ENCODE measurements at regions not wholly inside any gene's neighbourhood (a gene's known extent, or its start where the extent isn't known, plus 50 kb on each side); places are given as distances from the start of the nearest gene placed in this dataset.

GRCh38 chr9:87006956-87007355, 59.6 kb upstream of the GAS1 start:
- no peak overlapping the region for H4K8ac ChIP-seq (ENCODE audit: low read depth, low read length)
- H3K14ac ChIP-seq (ENCODE audit: low read length) = no peak overlapping the region
- no peaks in the 10 kb centered on the region for H3K9me3 ChIP-seq (replicated peaks in 1 of 2; ENCODE audit: control insufficient read depth in 2 of 2, insufficient read depth in 1 of 2, low read depth in 1 of 2, low read length in 2 of 2)
- no peak overlapping the region for H3K4me3 ChIP-seq (ENCODE audit: low read length in 2 of 2)
- H3K27ac ChIP-seq (replicated peaks; ENCODE audit: low read length) = no peak overlapping the region
- H3K4ac ChIP-seq (ENCODE audit: low read length) = no peak overlapping the region
- WGBS, 2 donors (ENCODE audit: extremely low coverage in 2 of 2, insufficient read length in 2 of 2, insufficient replicate concordance in 1 of 2) = no CpG with 5 or more reads among the region's 4 CpGs
- no peaks in the 10 kb centered on the region for H3K27me3 ChIP-seq (ENCODE audit: control insufficient read depth in 3 of 3, insufficient read depth in 3 of 3, low read depth in 1 of 3, low read length in 3 of 3)
- H2BK15ac ChIP-seq (ENCODE audit: low read length) = no peak overlapping the region
- peaks cover 0 to 2% of the 10 kb centered on the region in 2 donors for H3K4me1 ChIP-seq (ENCODE audit: control insufficient read depth in 2 of 2, insufficient read depth in 1 of 2, low read depth in 1 of 2, low read length in 2 of 2)
- no peak overlapping the region for H2AK5ac ChIP-seq (ENCODE audit: low read depth, low read length)
- H3K23ac ChIP-seq (ENCODE audit: low read depth, low read length, poor library complexity) = no peak overlapping the region
- H3K9ac ChIP-seq (ENCODE audit: low read depth, low read length, poor library complexity) = no peak overlapping the region
- no peak overlapping the region for H3K18ac ChIP-seq (ENCODE audit: low read length)
- no peak overlapping the region for H2BK12ac ChIP-seq (ENCODE audit: low read length)
- H4K91ac ChIP-seq (ENCODE audit: low read depth, low read length, poor library complexity) = no peak overlapping the region
- H2BK5ac ChIP-seq (ENCODE audit: low read length) = no peak overlapping the region
- H2BK120ac ChIP-seq (ENCODE audit: low read depth, low read length) = no peak overlapping the region
- no peak for DNase-seq (ENCODE audit: low spot score)
- no peaks in the 10 kb centered on the region for H3K36me3 ChIP-seq (replicated peaks in 1 of 2; ENCODE audit: control insufficient read depth in 2 of 2, insufficient read depth in 2 of 2, low read length in 2 of 2)
- H3K79me1 ChIP-seq (ENCODE audit: low read depth, low read length) = no peaks in the 10 kb centered on the region
- no peak overlapping the region for H2AFZ ChIP-seq (ENCODE audit: low read length)
- no peak overlapping the region for H3K4me2 ChIP-seq (ENCODE audit: insufficient read depth, low read length, poor library complexity, severe bottlenecking)

- Histone ChIP-seq H3K79me1 (ENCODE audit: low read depth, low read length) (no peaks in the 10 kb centered on the region), H2AFZ (ENCODE audit: low read length) (no peak overlapping the region), H3K4ac (ENCODE audit: low read length) (no peak overlapping the region), H3K4me1 (ENCODE audit: control insufficient read depth in 2 of 2, insufficient read depth in 1 of 2, low read depth in 1 of 2, low read length in 2 of 2) (peaks cover 0 to 2% of the 10 kb centered on the region in 2 donors), H3K4me2 (ENCODE audit: insufficient read depth, low read length, poor library complexity, severe bottlenecking) (no peak overlapping the region), H2BK15ac (ENCODE audit: low read length) (no peak overlapping the region), H2AK5ac (ENCODE audit: low read depth, low read length) (no peak overlapping the region), H2BK5ac (ENCODE audit: low read length) (no peak overlapping the region), H4K8ac (ENCODE audit: low read depth, low read length) (no peak overlapping the region), H3K36me3 (replicated peaks in 1 of 2; ENCODE audit: control insufficient read depth in 2 of 2, insufficient read depth in 2 of 2, low read length in 2 of 2) (no peaks in the 10 kb centered on the region), H2BK120ac (ENCODE audit: low read depth, low read length) (no peak overlapping the region), H3K4me3 (ENCODE audit: low read length in 2 of 2) (no peak overlapping the region), H3K9me3 (replicated peaks in 1 of 2; ENCODE audit: control insufficient read depth in 2 of 2, insufficient read depth in 1 of 2, low read depth in 1 of 2, low read length in 2 of 2) (no peaks in the 10 kb centered on the region), H3K9ac (ENCODE audit: low read depth, low read length, poor library complexity) (no peak overlapping the region), H3K27ac (replicated peaks; ENCODE audit: low read length) (no peak overlapping the region), H3K23ac (ENCODE audit: low read depth, low read length, poor library complexity) (no peak overlapping the region), H2BK12ac (ENCODE audit: low read length) (no peak overlapping the region), H3K27me3 (ENCODE audit: control insufficient read depth in 3 of 3, insufficient read depth in 3 of 3, low read depth in 1 of 3, low read length in 3 of 3) (no peaks in the 10 kb centered on the region), H4K91ac (ENCODE audit: low read depth, low read length, poor library complexity) (no peak overlapping the region), H3K18ac (ENCODE audit: low read length) (no peak overlapping the region), H3K14ac (ENCODE audit: low read length) (no peak overlapping the region)
- DNase-seq (ENCODE audit: low spot score) = no peak
- WGBS, 2 donors (ENCODE audit: extremely low coverage in 2 of 2, insufficient read length in 2 of 2, insufficient replicate concordance in 1 of 2) = no CpG with 5 or more reads among the region's 4 CpGs
Observed at GRCh38 chr9:87007711-87008366, 60.5 kb upstream of the GAS1 start.

GRCh38 chr9:87008667-87009066, 61.4 kb upstream of the GAS1 start:
- Histone ChIP-seq H3K36me3 (replicated peaks in 1 of 2; ENCODE audit: control insufficient read depth in 2 of 2, insufficient read depth in 2 of 2, low read length in 2 of 2) (no peaks in the 10 kb centered on the region), H2BK5ac (ENCODE audit: low read length) (no peak overlapping the region), H3K4me3 (ENCODE audit: low read length in 2 of 2) (no peak overlapping the region), H2BK12ac (ENCODE audit: low read length) (no peak overlapping the region), H3K79me1 (ENCODE audit: low read depth, low read length) (no peaks in the 10 kb centered on the region), H3K4me1 (ENCODE audit: control insufficient read depth in 2 of 2, insufficient read depth in 1 of 2, low read depth in 1 of 2, low read length in 2 of 2) (peaks cover 0 to 2% of the 10 kb centered on the region in 2 donors), H3K4ac (ENCODE audit: low read length) (no peak overlapping the region), H3K9me3 (replicated peaks in 1 of 2; ENCODE audit: control insufficient read depth in 2 of 2, insufficient read depth in 1 of 2, low read depth in 1 of 2, low read length in 2 of 2) (no peaks in the 10 kb centered on the region), H2BK120ac (ENCODE audit: low read depth, low read length) (no peak overlapping the region), H4K8ac (ENCODE audit: low read depth, low read length) (no peak overlapping the region), H3K9ac (ENCODE audit: low read depth, low read length, poor library complexity) (no peak overlapping the region), H3K4me2 (ENCODE audit: insufficient read depth, low read length, poor library complexity, severe bottlenecking) (no peak overlapping the region), H4K91ac (ENCODE audit: low read depth, low read length, poor library complexity) (no peak overlapping the region), H2AFZ (ENCODE audit: low read length) (no peak overlapping the region), H3K27me3 (ENCODE audit: control insufficient read depth in 3 of 3, insufficient read depth in 3 of 3, low read depth in 1 of 3, low read length in 3 of 3) (no peaks in the 10 kb centered on the region), H3K14ac (ENCODE audit: low read length) (no peak overlapping the region), H2AK5ac (ENCODE audit: low read depth, low read length) (no peak overlapping the region), H3K23ac (ENCODE audit: low read depth, low read length, poor library complexity) (no peak overlapping the region), H3K27ac (replicated peaks; ENCODE audit: low read length) (no peak overlapping the region), H3K18ac (ENCODE audit: low read length) (no peak overlapping the region), H2BK15ac (ENCODE audit: low read length) (no peak overlapping the region)
- no CpG with 5 or more reads among the region's 4 CpGs for WGBS, 2 donors (ENCODE audit: extremely low coverage in 2 of 2, insufficient read length in 2 of 2, insufficient replicate concordance in 1 of 2)
- DNase-seq (ENCODE audit: low spot score) = no peak

GRCh38 chr9:87010626-87011025, 63.3 kb upstream of the GAS1 start:
- H3K9me3 ChIP-seq (replicated peaks in 1 of 2; ENCODE audit: control insufficient read depth in 2 of 2, insufficient read depth in 1 of 2, low read depth in 1 of 2, low read length in 2 of 2) = no peaks in the 10 kb centered on the region
- no peak overlapping the region for H3K4me2 ChIP-seq (ENCODE audit: insufficient read depth, low read length, poor library complexity, severe bottlenecking)
- H2BK12ac ChIP-seq (ENCODE audit: low read length) = no peak overlapping the region
- H3K36me3 ChIP-seq (replicated peaks in 1 of 2; ENCODE audit: control insufficient read depth in 2 of 2, insufficient read depth in 2 of 2, low read length in 2 of 2) = no peaks in the 10 kb centered on the region
- no peaks in the 10 kb centered on the region for H3K27me3 ChIP-seq (ENCODE audit: control insufficient read depth in 3 of 3, insufficient read depth in 3 of 3, low read depth in 1 of 3, low read length in 3 of 3)
- no peak for DNase-seq (ENCODE audit: low spot score)
- H2BK120ac ChIP-seq (ENCODE audit: low read depth, low read length) = no peak overlapping the region
- no peak overlapping the region for H2AFZ ChIP-seq (ENCODE audit: low read length)
- H3K23ac ChIP-seq (ENCODE audit: low read depth, low read length, poor library complexity) = no peak overlapping the region
- no peak overlapping the region for H3K18ac ChIP-seq (ENCODE audit: low read length)
- no peak overlapping the region for H3K4ac ChIP-seq (ENCODE audit: low read length)
- H4K91ac ChIP-seq (ENCODE audit: low read depth, low read length, poor library complexity) = no peak overlapping the region
- H3K9ac ChIP-seq (ENCODE audit: low read depth, low read length, poor library complexity) = no peak overlapping the region
- no peak overlapping the region for H4K8ac ChIP-seq (ENCODE audit: low read depth, low read length)
- H2BK5ac ChIP-seq (ENCODE audit: low read length) = no peak overlapping the region
- no peak overlapping the region for H3K27ac ChIP-seq (replicated peaks; ENCODE audit: low read length)
- H2BK15ac ChIP-seq (ENCODE audit: low read length) = no peak overlapping the region
- WGBS, 2 donors (ENCODE audit: extremely low coverage in 2 of 2, insufficient read length in 2 of 2, insufficient replicate concordance in 1 of 2) = no CpG with 5 or more reads among the region's 3 CpGs
- H3K4me3 ChIP-seq (ENCODE audit: low read length in 2 of 2) = no peak overlapping the region
- no peak overlapping the region for H2AK5ac ChIP-seq (ENCODE audit: low read depth, low read length)
- peaks cover 0 to 2% of the 10 kb centered on the region in 2 donors for H3K4me1 ChIP-seq (ENCODE audit: control insufficient read depth in 2 of 2, insufficient read depth in 1 of 2, low read depth in 1 of 2, low read length in 2 of 2)
- H3K14ac ChIP-seq (ENCODE audit: low read length) = no peak overlapping the region
- H3K79me1 ChIP-seq (ENCODE audit: low read depth, low read length) = no peaks in the 10 kb centered on the region

All from neuronal stem cell (in vitro differentiated cells).